ENCODE measurements at regions not wholly inside any gene's neighbourhood (a gene's known extent, or its start where the extent isn't known, plus 50 kb on each side); places are given as distances from the start of the nearest gene placed in this dataset.
"Not testable (repeated sequence)": the region's sequence is repeated elsewhere in the genome, so short reads cannot be mapped to it uniquely, and the experiment has no call there.

GRCh38 chr5:60041508-60041907, 148.0 kb upstream of the PDE4D start:
- not testable (repeated sequence) for DNase-seq

GRCh38 chr5:60036192-60036938, 142.8 kb upstream of the PDE4D start:
- DNase-seq = no peak

- DNase-seq = no peak
Observed at GRCh38 chr5:60026161-60026560, 132.6 kb upstream of the PDE4D start.

GRCh38 chr5:60024104-60024503, 130.6 kb upstream of the PDE4D start:
- no peak for DNase-seq

GRCh38 chr5:60023255-60023654, 129.7 kb upstream of the PDE4D start:
- DNase-seq = no peak

- DNase-seq = no peak
Observed at GRCh38 chr5:60020457-60020856, 126.9 kb upstream of the PDE4D start.

GRCh38 chr5:60018960-60019359, 125.4 kb upstream of the PDE4D start:
- not testable (repeated sequence) for DNase-seq

- no peak for DNase-seq
Observed at GRCh38 chr5:60018091-60018490, 124.6 kb upstream of the PDE4D start.

GRCh38 chr5:60014331-60014730, 120.8 kb upstream of the PDE4D start:
- DNase-seq = no peak

- DNase-seq = no peak
Observed at GRCh38 chr5:60010853-60011252, 117.3 kb upstream of the PDE4D start.

GRCh38 chr5:60010328-60010727, 116.8 kb upstream of the PDE4D start:
- DNase-seq = no peak

- no peak for DNase-seq
Observed at GRCh38 chr5:60007729-60008128, 114.2 kb upstream of the PDE4D start.

- DNase-seq = no peak
Observed at GRCh38 chr5:59999056-59999455, 105.5 kb upstream of the PDE4D start.

- no peak for DNase-seq
Observed at GRCh38 chr5:59992206-59992605, 98.7 kb upstream of the PDE4D start.

GRCh38 chr5:59988396-59988795, 94.9 kb upstream of the PDE4D start:
- no peak for DNase-seq

GRCh38 chr5:59976342-59976741, 82.8 kb upstream of the PDE4D start:
- DNase-seq = no peak

- DNase-seq = no peak
Observed at GRCh38 chr5:59972043-59972442, 78.5 kb upstream of the PDE4D start.

GRCh38 chr5:59959330-59959729, 65.8 kb upstream of the PDE4D start:
- DNase-seq = no peak

GRCh38 chr5:59956130-59956783, 62.7 kb upstream of the PDE4D start:
- DNase-seq = no peak

GRCh38 chr5:59955241-59955640, 61.7 kb upstream of the PDE4D start:
- DNase-seq = no peak

- DNase-seq = no peak
Observed at GRCh38 chr5:59943452-59944113, 50.1 kb upstream of the PDE4D start.

Measured in stimulated activated CD4-positive, alpha-beta T cell treated with anti-CD3 and anti-CD28 coated beads, Interleukin-2, amount 100 ng/mL, for 24 hours (primary cell).